Endothelial cell of umbilical vein (primary cell): ENCODE measurements at regions not wholly inside any gene's neighbourhood (a gene's known extent, or its start where the extent isn't known, plus 50 kb on each side); places are given as distances from the start of the nearest gene placed in this dataset.

Experiments
- BruUV-seq: library from RNA; stranded (reverse); fragments of 400-500 nt; replicated peaks from 2 replicates; lab custom pipeline; 2021; lab: Mats Ljungman, UMichigan
- CTCF ChIA-PET: fragments of 300-600, 350-600 bp; sonication (Branson Sonifier 250); formaldehyde crosslinking; loops from one replicate; lab custom pipeline; 2021; ENCODE audit warnings: antibody characterized with exemption, inconsistent platforms; lab: Charles Lee
- POLR2A ChIA-PET: fragments of 300-600, 350-600 bp; sonication (Branson Sonifier 250); formaldehyde crosslinking; loops from one replicate; lab custom pipeline; 2021; ENCODE audit warnings: antibody characterized with exemption, inconsistent platforms; lab: Charles Lee
- DNase-seq: peaks from one replicate; pipeline ENCODE4 v3.0.0-alpha.2; 2011; ENCODE audit warnings: low read depth, low spot score
- FAIRE-seq: peaks from 2 replicates; lab custom pipeline; 2011; peaks lifted over from hg19 to GRCh38; lab: Jason Lieb, UNC
- H2AFZ ChIP-seq: 2 replicates; pipeline ENCODE4 v1.6.0; 2012; ENCODE audit warnings: low read depth, low read length, control low read depth, inconsistent platforms
- H3K27ac ChIP-seq: 2 replicates; pipeline ENCODE4 v1.5.1; 2011; ENCODE audit warnings: low read depth, mild to moderate bottlenecking, control low read depth, low read length, moderate library complexity; ENCODE audit not compliant: insufficient read depth
- H3K27me3 ChIP-seq, 2 experiments: 2 replicates each; pipeline versions ENCODE4 v1.6.0 to v1.6.1; 2011; ENCODE audit warnings: low read length in 2 of 2, mixed read lengths in 1 of 2; ENCODE audit not compliant: control insufficient read depth in 2 of 2, insufficient read depth in 2 of 2
- H3K36me3 ChIP-seq, 2 experiments: 2 replicates in 1 of 2; 3 replicates in 1 of 2; pipeline ENCODE4 v1.5.1; 2011; ENCODE audit warnings: low read length in 2 of 2, mild to moderate bottlenecking in 1 of 2, moderate library complexity in 1 of 2; ENCODE audit not compliant: control insufficient read depth in 2 of 2, insufficient read depth in 2 of 2; ENCODE audit errors: extremely low read depth in 1 of 2
- H3K4me1 ChIP-seq: 3 replicates; pipeline ENCODE4 v1.5.1; 2011; ENCODE audit warnings: mild to moderate bottlenecking, low read length; ENCODE audit not compliant: control insufficient read depth, insufficient read depth; ENCODE audit errors: extremely low read depth
- H3K4me2 ChIP-seq: 2 replicates; pipeline ENCODE4 v1.6.1; 2011; ENCODE audit warnings: low read length, control low read depth, mixed read lengths; ENCODE audit not compliant: insufficient read depth
- H3K4me3 ChIP-seq, 3 experiments: fragments of 200-600 bp in 1 of 3; sonication (generic), shearing (Covaris generic) in 1 of 3; replicated peaks in 1 of 3; 2 replicates each; pipeline ENCODE4 v1.5.1; 2011 to 2016; ENCODE audit warnings: control low read depth in 3 of 3, low read length in 3 of 3, mild to moderate bottlenecking in 2 of 3, inconsistent platforms in 1 of 3, low read depth in 1 of 3, moderate library complexity in 1 of 3; ENCODE audit not compliant: insufficient read depth in 1 of 3
- H3K79me2 ChIP-seq: 2 replicates; pipeline ENCODE4 v1.6.0; 2012; ENCODE audit warnings: low read length, inconsistent platforms; ENCODE audit not compliant: control insufficient read depth, insufficient read depth
- H3K9ac ChIP-seq: replicated peaks from 2 replicates; pipeline ENCODE3; 2011; ENCODE audit warnings: low read length, control low read depth; ENCODE audit not compliant: insufficient read depth; ENCODE audit errors: extremely low read depth
- H3K9me1 ChIP-seq: replicated peaks from 3 replicates; pipeline ENCODE4 v1.6.0; 2011; ENCODE audit warnings: mild to moderate bottlenecking, low read length; ENCODE audit not compliant: control insufficient read depth, insufficient read depth; ENCODE audit errors: extremely low read depth
- H3K9me3 ChIP-seq: replicated peaks from 2 replicates; pipeline ENCODE4 v1.5.1; 2012; ENCODE audit warnings: low read length, inconsistent platforms; ENCODE audit not compliant: control insufficient read depth, insufficient read depth
- H4K20me1 ChIP-seq: replicated peaks from 2 replicates; pipeline ENCODE3; 2011; ENCODE audit warnings: mild to moderate bottlenecking, low read length; ENCODE audit not compliant: control insufficient read depth, insufficient read depth; ENCODE audit errors: extremely low read depth
- EZH2 ChIP-seq: IDR thresholded peaks from 2 replicates; pipeline ENCODE4 v1.6.1; 2012; ENCODE audit warnings: borderline replicate concordance, low read depth, mild to moderate bottlenecking, moderate library complexity, low read length, inconsistent platforms; ENCODE audit not compliant: severe bottlenecking
- FOS ChIP-seq: IDR thresholded peaks from 2 replicates; pipeline ENCODE4 v1.6.1; 2011; ENCODE audit warnings: mild to moderate bottlenecking, low read length, moderate library complexity, borderline replicate concordance; ENCODE audit not compliant: insufficient read depth
- GATA2 ChIP-seq: IDR thresholded peaks from 2 replicates; pipeline ENCODE4 v1.7.0; 2011; ENCODE audit warnings: low read depth, mild to moderate bottlenecking, moderate library complexity, mixed read lengths, low read length; ENCODE audit not compliant: insufficient read length, insufficient read depth
- JUN ChIP-seq: IDR thresholded peaks from 2 replicates; pipeline ENCODE4 v1.6.1; 2011; ENCODE audit warnings: borderline replicate concordance, low read depth; ENCODE audit not compliant: insufficient read length, insufficient read depth
- MYC ChIP-seq: IDR thresholded peaks from one replicate; pipeline ENCODE4 v1.6.1; 2011; ENCODE audit warnings: mild to moderate bottlenecking, low read depth, low read length
- POLR2A ChIP-seq: IDR thresholded peaks from 2 replicates; pipeline ENCODE4 v1.6.1; 2012; ENCODE audit warnings: low read depth, mild to moderate bottlenecking, control low read depth, low read length
- POLR2AphosphoS5 ChIP-seq: IDR thresholded peaks from 2 replicates; pipeline ENCODE4 v1.6.1; 2012; ENCODE audit warnings: low read depth, mild to moderate bottlenecking, control low read depth, low read length, moderate library complexity; ENCODE audit not compliant: insufficient read depth
- dilution Hi-C: fragments of 300-500 bp; cut with MboI; formaldehyde crosslinking; loops from one replicate; pipeline ENCODE4 v1.15.0; 2019; ENCODE audit warnings: low sequenced_read_pairs; ENCODE audit not compliant: extremely low pct_ligation_motif_present
- intact Hi-C: fragments of 100-400 bp; cut with micrococcal nuclease; formaldehyde crosslinking; loops from one replicate; pipeline ENCODE4 v1.10.0; 2022
- TF ChIP-seq, protein P1 (sequence below): IDR thresholded peaks from 2 replicates; pipeline ENCODE4 v1.6.1; 2011; ENCODE audit not compliant: insufficient read depth, insufficient read length
- TF ChIP-seq, protein P2 (sequence below), 2 donors: IDR thresholded peaks; 1 replicate in 1 of 2; 2 replicates in 1 of 2; pipeline ENCODE4 v1.5.1; 2011; ENCODE audit warnings: low read length in 2 of 2, mild to moderate bottlenecking in 2 of 2, moderate library complexity in 2 of 2, control low read depth in 1 of 2, inconsistent platforms in 1 of 2, low read depth in 1 of 2; ENCODE audit not compliant: insufficient read depth in 1 of 2; ENCODE audit errors: extremely low read depth in 1 of 2

DNA sequence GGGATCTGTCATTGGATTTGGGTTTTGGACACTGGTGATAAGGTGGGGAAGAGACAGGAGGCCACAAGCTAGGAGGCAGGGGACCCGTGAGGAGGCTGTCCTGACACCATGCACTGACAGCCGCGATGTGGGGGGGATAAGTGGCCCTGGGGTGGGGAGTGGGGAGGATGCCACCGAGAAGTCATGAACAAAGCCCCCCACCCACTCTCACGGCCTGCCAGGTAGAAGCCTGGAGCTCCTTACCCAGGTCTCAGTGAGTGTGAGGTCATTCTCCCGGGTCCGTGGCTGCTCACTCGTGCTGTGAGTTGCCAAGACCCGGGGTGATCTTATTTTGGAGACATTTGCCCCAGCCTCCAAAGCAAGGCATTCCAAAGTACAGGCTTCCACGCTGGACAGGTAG is 165.9 kb upstream of the TNRC6C start:
- Histone ChIP-seq H3K27ac (no peak overlapping the region), H3K27me3 (peaks cover 0 to 2% of the 10 kb centered on the region in 2 experiments), H3K36me3 (no peaks in the 10 kb centered on the region), H3K4me3 (no peak overlapping the region), H3K9me1 (no peaks in the 10 kb centered on the region), H3K4me1 (no peaks in the 10 kb centered on the region), H2AFZ (no peak overlapping the region), H3K79me2 (no peaks in the 10 kb centered on the region), H3K9me3 (no peaks in the 10 kb centered on the region), H4K20me1 (no peaks in the 10 kb centered on the region), H3K4me2 (no peak overlapping the region), H3K9ac (no peak overlapping the region)
- dilution Hi-C loops (no loop called here), intact Hi-C loops (no loop called here)
- no peak for DNase-seq
- ChIA-PET POLR2A (no interaction called here), CTCF (no interaction called here)
- no TSS peak for BruUV-seq
- FAIRE-seq, result no peak
- TF ChIP-seq JUN (no peak), GATA2 (no peak), FOS (no peak), POLR2A (no peak), EZH2 (no peak), MYC (no peak), POLR2AphosphoS5 (no peak)
- TF ChIP-seq, protein P1, sequence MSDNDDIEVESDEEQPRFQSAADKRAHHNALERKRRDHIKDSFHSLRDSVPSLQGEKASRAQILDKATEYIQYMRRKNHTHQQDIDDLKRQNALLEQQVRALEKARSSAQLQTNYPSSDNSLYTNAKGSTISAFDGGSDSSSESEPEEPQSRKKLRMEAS, result no peak
- TF ChIP-seq, protein P2, sequence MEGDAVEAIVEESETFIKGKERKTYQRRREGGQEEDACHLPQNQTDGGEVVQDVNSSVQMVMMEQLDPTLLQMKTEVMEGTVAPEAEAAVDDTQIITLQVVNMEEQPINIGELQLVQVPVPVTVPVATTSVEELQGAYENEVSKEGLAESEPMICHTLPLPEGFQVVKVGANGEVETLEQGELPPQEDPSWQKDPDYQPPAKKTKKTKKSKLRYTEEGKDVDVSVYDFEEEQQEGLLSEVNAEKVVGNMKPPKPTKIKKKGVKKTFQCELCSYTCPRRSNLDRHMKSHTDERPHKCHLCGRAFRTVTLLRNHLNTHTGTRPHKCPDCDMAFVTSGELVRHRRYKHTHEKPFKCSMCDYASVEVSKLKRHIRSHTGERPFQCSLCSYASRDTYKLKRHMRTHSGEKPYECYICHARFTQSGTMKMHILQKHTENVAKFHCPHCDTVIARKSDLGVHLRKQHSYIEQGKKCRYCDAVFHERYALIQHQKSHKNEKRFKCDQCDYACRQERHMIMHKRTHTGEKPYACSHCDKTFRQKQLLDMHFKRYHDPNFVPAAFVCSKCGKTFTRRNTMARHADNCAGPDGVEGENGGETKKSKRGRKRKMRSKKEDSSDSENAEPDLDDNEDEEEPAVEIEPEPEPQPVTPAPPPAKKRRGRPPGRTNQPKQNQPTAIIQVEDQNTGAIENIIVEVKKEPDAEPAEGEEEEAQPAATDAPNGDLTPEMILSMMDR (IDR thresholded peaks at IDR 0.05; ENCODE audit: extremely low read depth in 1 of 2, insufficient read depth in 1 of 2, low read depth in 1 of 2, low read length in 2 of 2), result no peak
